ENCODE measurements at regions not wholly inside any gene's neighbourhood (a gene's known extent, or its start where the extent isn't known, plus 50 kb on each side); places are given as distances from the start of the nearest gene placed in this dataset.

GRCh38 chr20:10925767-10926166 lies 252.0 kb upstream of the JAG1 start:
- no peak for DNase-seq

GRCh38 chr20:10927011-10927583 lies 253.3 kb upstream of the JAG1 start:
- no peak for DNase-seq

- no peak for DNase-seq
Measured at GRCh38 chr20:10927936-10928840, 254.4 kb upstream of the JAG1 start.

GRCh38 chr20:10928841-10929421 lies 255.1 kb upstream of the JAG1 start:
- no peak for DNase-seq

- no peak for DNase-seq
Measured at GRCh38 chr20:10935658-10936402, 262.0 kb upstream of the JAG1 start.

GRCh38 chr20:10936786-10937185 lies 263.0 kb upstream of the JAG1 start:
- DNase-seq: no peak

- DNase-seq: no peak
Measured at GRCh38 chr20:10939331-10939941, 265.6 kb upstream of the JAG1 start.

- DNase-seq: no peak
Measured at GRCh38 chr20:10940941-10941340, 267.1 kb upstream of the JAG1 start.

GRCh38 chr20:10943686-10944265 lies 270.0 kb upstream of the JAG1 start:
- DNase-seq: no peak

- DNase-seq: no peak
Measured at GRCh38 chr20:10946124-10946880, 272.5 kb upstream of the JAG1 start.

- no peak for DNase-seq
Measured at GRCh38 chr20:10947726-10948125, 273.9 kb upstream of the JAG1 start.

- no peak for DNase-seq
Measured at GRCh38 chr20:10949930-10950783, 276.4 kb upstream of the JAG1 start.

- DNase-seq: no peak
Measured at GRCh38 chr20:10951216-10951615, 277.4 kb upstream of the JAG1 start.

GRCh38 chr20:10951904-10952303 lies 278.1 kb upstream of the JAG1 start:
- DNase-seq: no peak

- DNase-seq: no peak
Measured at GRCh38 chr20:10953437-10953836, 279.6 kb upstream of the JAG1 start.

GRCh38 chr20:10954137-10954840 lies 280.5 kb upstream of the JAG1 start:
- DNase-seq: no peak

GRCh38 chr20:10954908-10955580 lies 281.2 kb upstream of the JAG1 start:
- no peak for DNase-seq

- no peak for DNase-seq
Measured at GRCh38 chr20:10958279-10958678, 284.5 kb upstream of the JAG1 start.

- no peak for DNase-seq
Measured at GRCh38 chr20:10960416-10960815, 286.6 kb upstream of the JAG1 start.
